OCI-LY7 (cell line): ENCODE measurements at regions not wholly inside any gene's neighbourhood (a gene's known extent, or its start where the extent isn't known, plus 50 kb on each side); places are given as distances from the start of the nearest gene placed in this dataset.

Experiments
- CTCF ChIP-seq: fragments of 200-600 bp; sonication (generic); conservative IDR thresholded peaks from 2 replicates; pipeline ENCODE4 v1.5.1; 2014; ENCODE audit warnings: mild to moderate bottlenecking, antibody characterized with exemption, low read length, moderate library complexity, mixed read lengths
- EZH2phosphoT487 ChIP-seq: fragments of 200-600 bp; sonication (generic); IDR thresholded peaks from 2 replicates; pipeline ENCODE4 v1.6.1; 2018; ENCODE audit warnings: low read depth, borderline replicate concordance, mild to moderate bottlenecking, mixed run types, antibody characterized with exemption, low read length, moderate library complexity, mixed read lengths

- TF ChIP-seq CTCF (no peak), EZH2phosphoT487 (no peak)
Observed at GRCh38 chr5:52703321-52703720, 84.4 kb upstream of the ITGA1 start.
